ENCODE measurements at regions not wholly inside any gene's neighbourhood (a gene's known extent, or its start where the extent isn't known, plus 50 kb on each side); places are given as distances from the start of the nearest gene placed in this dataset.
"Not testable (repeated sequence)": the region's sequence is repeated elsewhere in the genome, so short reads cannot be mapped to it uniquely, and the experiment has no call there.

DNA sequence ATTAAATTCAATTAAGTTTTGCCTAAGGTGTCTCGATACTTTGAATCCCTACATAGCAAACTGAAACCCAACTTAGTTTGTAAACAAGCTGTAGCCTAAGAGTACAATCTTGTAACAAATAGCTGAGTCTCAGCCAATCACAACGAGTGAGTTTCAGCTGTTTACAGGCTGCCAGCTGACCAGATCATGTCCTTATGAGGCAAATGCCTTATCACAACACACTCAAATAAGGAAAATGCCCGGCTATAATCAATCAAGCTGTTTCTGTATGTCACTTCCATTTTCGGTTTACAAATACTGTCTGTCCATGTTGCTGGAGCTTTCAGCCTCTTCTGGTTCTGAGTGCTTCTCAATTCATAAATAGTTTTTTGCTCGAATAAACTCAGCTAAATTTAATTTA is 943.8 kb downstream of the SLC16A7 start:
- no peak for DNase-seq

DNA sequence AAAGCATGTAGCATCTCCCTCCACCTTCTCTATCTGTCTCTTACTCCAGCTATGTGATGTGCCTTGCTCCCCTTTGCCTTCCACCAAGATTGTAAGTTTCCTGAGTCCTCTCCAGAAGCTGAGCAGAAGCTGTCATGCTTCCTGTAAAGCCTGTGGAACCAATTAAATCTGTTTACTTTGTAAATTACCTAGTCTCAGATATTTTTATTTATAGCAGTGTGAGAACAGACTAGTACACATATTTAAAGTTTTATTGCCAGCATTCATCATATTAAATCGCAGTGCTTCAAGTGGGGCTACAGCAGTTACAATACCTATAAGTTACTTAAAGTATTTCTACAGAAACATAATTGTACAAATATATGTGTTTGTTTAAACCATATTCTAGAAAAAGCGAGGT is 973.1 kb downstream of the SLC16A7 start:
- no peak for DNase-seq

DNA sequence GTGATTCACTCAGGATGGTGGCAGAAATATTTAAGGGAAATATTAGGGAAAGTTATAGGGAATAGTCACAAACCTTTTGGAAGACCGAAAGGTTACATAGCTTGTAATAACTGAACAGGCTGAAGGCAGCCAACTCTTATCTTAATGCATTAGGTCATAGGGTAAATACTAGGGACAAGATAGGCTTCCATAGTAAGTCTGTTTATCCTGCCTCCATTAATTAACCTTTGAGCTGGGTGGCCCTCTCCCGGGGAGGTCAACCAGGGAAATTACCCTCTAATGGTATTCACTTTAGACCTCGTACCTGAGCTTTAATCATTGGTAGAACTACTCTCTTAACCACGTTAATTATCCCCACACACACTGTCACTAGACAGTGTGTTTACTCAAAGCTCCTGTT is 981.8 kb downstream of the SLC16A7 start:
- no peak for DNase-seq

DNA sequence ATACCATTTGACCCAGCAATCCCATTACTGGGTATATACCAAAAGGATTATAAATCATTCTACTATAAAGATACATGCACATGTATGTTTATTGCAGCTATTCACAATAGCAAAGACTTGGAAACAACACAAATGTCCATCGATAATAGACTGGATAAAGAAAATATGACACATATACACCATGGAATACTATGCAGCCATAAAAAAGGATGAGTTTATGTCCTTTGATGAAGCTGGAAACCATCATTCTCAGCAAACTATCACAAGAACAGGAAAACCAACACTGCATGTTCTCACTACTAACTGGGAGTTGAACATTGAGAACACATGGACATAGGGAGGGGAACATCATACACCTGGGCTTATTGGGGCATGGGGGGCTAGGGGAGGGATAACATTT is 991.8 kb downstream of the SLC16A7 start:
- not testable (repeated sequence) for DNase-seq

DNA sequence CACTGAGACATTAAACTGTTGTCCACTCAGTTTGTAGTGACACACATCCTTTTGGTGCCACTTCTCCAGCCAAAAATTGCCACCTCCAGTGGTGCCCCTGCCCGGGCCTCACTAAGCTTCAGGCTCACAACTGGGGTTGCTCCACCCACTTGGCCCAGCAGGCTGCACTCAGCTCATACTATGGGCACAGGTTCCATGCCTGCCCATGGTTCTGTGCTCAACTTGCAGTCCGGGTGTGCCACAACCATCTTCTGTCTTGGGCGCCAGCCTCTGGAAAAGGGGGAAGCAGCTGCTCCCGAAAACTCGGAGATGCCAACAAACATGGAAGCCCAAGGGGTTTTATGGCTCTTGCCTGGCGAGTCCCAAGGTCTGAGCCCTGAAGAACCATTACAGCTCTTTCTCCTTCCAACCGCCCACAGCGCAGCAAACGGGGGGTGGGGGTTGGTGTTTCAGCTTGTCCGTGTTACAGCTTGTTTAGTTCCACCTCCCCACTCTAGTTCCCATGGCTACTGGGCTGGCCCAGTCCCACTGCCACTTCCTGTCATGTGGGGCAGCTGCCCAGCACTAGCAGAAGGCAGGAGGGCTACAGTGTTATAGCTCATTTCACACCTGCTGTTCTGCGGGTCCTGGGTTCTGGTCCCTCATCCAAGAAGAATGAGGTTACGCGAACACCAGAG is 998.3 kb downstream of the SLC16A7 start:
- no peak for DNase-seq

DNA sequence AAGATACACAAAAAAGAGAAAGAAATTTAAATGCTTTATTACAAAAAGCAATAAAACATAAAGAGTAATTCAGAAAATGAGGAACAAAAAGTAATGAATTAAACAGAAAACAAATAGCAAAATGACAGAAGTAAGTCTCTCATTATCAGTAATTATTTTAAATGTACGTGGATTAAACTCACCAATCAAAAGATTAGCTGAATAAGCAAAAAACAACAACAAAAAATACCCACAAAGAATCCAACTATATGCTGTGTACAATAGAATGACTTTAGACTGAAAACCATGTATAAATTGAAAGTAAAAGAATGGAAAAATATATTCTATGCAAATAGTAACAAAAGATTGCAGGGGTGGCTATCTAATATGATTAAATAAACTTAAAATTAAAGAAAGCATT is 1006.8 kb downstream of the SLC16A7 start:
- no peak for DNase-seq

DNA sequence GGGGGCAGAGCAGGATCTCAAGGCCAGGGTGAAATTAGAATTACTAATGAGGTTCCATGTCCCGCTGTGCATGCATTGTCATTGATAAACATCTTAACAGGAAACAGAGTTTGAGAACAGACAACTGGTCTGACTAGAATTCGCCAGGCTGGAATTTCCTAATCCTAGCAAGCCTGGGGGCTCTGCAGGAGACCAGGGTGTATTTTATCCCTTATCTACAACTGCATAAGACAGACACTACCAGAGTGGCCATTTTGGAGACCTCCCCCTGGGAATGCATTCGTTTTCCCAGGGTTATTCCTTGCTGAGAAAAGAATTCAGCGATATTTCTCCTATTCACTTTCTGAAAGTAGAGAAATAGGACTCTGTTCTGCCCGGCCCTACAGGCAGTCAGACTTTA is 1007.6 kb downstream of the SLC16A7 start:
- not testable (repeated sequence) for DNase-seq

DNA sequence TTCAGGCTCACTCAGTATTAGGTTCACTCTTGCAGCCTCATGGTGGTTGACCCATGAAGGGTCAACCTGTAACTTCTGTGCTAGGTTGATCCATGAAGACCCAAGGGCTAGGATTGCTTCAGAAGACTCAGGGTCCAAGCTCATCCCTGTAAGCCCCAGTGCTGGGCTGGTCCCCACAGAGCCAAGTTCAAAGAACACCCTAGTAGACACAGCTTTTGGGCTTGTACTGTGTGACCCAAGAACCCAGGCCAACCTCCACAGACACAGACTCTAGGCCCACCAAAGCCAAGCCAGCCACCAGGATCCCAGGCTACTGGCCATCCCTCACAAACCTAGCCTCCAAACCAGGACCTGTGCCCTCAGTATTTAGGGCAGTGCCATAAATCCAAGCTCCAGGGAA is 1020.6 kb downstream of the SLC16A7 start:
- no peak for DNase-seq

DNA sequence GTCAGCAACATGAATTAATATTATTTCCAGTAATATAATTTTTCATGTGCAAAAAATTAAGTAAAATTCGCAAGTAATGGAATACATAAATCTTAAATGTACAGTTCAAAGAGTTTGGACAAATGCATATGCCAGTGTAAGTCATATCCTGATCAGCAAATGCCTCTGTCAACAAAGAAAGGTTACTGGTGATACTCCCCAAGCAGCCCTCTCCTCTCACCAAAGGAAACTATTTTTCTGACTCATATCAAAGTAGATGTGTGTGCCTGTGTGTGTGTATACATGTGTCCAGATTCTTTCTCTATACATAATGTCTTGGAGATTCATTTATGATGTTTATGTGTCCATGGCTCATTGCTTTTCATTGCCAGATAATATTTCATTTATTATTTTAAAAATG is 1035.0 kb downstream of the SLC16A7 start:
- DNase-seq = no peak

DNA sequence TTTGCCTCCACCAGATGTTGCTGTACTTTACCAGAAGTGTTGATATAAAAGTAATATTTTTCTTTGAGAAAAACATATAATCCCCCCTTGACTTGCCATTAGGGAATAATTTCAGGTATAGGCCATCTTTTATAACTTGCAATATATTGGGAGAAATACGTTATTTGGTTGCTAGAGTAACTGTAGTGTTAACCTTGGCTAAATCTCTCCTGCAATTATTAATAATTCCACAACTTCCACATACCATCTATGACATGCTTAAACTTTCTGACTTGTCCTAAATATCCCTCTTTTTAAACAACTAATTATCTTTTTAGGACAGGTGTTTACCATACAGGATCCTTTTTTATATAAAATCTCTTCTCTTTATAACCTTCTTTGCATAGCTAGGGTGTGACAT is 1048.2 kb downstream of the SLC16A7 start:
- DNase-seq = no peak

DNA sequence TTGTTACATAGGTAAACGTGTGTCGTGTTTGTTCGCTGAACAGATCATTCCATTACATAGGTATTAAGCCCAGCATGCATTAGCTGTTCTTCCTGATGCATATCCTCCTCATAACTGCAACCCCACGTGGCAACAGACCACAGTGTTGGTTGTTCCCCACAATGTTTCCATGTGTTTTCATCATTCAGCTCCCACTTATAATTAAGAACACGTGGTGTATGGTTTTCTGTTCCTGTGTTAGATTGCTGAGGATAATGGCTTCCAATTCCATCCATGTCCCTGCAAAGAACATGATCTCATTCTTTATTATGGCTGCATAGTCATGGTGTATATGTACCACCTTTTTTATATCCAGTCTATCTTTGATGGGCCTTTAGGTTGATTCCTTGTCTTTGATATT is 1071.1 kb downstream of the SLC16A7 start:
- no peak for DNase-seq

DNA sequence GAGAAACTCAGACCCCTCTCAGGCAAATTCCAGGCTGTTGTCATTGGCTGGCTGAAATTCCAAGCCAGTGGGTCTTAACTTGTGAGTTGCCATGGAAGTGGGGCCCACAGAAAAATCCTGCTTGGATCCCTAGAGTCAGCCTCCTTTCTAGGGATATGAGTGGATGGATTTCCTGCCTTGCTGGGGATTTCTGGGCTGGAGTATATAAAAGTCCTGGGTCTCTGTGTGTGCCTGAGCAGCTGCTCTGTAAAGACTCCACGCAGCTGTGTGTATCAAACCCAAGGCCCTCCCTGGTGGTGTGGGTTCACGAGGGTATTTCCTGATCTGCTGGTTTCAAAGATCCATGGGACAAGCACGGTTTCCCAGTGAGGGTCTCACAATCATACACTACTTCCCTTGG is 1077.1 kb downstream of the SLC16A7 start:
- no peak for DNase-seq

DNA sequence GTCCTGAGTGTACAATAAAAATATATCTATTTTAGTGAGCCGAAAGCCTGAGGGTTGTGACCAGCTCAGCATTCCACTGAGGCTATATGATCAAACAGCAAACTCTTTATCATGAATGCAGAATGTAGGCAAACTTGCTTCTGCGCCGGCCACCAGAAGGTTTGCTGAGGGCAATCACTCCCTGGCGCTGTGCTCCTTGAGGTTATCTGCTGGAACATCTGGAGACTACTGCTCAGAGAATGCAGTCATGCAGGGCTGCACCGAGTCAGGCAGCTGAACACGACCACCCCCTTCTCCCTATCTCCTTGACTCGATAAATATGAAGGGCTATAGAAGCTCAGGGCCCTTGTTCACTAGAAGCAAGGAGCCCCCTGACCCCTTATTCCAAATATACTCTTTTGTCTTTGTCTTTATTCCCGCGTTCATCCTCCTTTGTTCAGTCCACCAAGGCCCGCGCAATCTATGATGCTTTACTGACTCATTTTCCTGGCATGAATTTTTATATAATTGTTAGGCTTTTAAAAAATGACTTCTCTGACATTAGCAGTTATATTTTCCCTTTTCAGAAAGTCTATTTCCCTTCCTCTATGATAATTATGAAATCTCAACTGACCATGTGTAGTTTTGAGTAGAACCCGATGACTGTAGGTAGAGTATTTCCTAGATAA is 1089.3 kb downstream of the SLC16A7 start:
- DNase-seq = no peak

DNA sequence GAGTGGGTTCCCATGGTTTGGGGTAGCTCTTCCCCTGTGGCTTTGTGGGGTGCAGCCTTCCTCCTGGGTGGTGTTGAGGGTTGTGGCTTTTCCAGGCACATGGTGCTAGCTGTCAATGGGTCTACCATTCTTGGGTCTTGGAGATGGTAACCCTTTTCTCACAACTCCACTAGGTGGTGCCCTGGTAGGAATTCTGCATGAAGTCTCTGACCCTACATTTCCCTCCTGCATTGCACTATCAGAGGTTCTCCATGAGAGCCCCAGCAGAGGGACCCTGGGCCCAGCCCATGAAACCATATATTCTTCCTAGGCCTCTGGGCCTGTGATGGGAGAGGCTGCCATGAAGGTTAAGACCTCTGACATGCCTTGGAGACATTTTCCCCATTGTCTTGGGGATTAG is 1093.3 kb downstream of the SLC16A7 start:
- DNase-seq = no peak

DNA sequence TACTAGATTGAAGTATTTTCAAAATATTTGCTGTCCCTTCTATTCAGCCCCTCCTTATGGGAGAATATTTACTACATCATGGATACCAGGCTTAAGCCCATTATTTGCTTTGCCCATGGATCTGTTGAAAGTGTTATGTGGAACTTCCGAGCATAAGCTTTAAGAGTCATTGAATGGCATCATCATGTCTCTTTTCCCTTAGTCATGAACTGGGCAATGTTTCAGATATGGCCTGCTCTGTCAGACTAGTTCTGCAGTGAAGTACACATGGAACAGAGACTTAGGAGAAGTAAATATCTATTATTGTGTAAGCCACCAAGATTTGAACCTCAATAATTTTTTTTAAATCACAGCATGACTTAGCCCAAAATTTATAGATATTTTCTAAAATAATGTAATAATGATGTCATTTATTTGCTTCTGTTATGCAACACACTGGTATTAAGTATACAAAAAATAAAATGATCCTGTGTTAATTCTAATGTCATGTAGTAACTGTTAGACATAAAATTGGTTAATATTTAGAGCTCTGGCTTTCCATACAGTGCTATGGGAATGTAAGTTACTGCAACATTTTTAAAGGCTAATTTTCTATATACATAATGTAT is 1097.3 kb downstream of the SLC16A7 start:
- no peak for DNase-seq

DNA sequence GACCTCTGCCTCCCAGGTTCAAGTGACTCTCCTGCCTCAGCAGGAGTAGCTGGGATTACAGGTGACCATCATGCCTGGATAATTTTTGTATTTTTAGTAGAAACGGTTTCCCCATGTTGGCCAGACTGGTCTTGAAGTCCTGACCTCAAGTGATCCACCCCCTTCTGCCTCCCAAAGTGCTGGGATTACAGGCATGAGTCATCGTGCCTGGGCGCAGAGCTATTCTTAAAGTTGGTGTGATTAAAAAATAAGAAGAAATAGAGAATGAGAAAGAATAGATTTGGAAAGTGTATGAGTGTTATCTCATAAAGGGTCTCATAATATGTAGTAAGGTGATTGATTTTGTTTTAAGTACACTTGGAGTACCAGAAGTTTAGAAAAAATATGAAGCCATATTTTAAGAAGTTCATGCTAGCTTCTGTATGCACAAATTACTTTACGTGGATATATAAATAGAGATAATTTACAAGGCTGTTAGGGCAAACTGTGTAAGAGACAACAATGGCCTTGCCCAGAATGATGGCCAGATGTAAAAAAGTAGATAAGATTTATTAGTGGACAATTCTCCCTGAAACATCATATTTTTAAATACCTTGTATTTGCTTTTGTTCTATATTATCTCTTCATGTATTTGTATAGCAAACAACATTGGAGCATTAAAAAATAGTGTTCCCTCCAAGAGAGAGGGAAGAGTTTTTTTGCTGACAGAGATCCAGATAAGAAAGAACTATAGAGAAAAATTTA is 1108.5 kb downstream of the SLC16A7 start:
- no peak for DNase-seq

DNA sequence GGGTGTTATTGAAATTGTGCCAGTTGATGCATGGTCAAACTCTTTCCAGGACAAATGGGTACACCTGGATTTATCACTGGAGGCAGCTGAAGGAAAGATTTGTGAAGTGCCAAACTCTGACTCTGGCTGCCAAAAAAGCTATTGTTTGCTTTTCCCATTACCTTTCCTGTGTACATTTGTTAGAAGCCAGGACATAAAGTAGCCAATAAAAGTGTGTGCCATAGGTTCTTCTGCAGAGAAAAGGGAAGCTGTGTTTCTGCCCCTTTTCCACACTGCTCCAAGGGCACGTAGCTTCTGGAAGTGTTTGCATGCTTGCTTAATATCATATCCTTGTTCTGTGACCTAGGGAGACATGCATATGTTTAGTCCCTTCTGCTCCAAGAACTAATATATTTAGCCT is 1114.4 kb downstream of the SLC16A7 start:
- no peak for DNase-seq

DNA sequence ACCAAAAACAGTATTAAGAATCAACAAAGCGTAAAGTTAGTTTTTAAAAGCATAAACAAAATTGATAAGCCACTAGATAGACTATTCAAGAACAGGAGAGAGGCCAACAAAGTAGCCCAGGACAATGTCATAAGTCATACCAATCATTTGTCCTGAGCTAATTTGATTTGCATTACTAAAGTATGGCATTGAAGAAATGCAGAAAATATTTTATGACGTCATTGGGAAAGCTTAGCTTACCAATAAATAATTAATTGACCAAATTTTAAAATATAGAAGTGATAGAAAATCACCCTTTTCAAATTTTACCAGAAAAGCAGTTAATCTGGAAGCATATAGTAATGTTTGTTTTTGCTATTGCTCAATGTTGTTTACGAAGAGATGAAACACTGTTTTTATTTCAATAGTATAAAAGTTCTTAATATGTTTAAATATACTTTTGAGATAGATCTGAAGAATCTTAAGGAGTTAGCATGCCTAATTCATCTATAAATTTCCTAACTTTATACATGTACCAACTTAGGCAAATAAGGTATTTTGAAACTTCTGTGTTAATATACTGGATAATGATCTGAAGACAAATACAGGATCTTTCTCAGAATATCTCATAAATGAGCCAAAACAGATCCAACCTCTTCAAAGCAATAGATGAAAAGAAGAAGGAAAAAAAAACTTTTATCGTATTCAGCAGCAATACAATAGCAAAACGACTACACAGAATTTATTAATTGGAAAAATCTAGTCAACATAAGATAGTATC is 1118.5 kb downstream of the SLC16A7 start:
- no peak for DNase-seq

DNA sequence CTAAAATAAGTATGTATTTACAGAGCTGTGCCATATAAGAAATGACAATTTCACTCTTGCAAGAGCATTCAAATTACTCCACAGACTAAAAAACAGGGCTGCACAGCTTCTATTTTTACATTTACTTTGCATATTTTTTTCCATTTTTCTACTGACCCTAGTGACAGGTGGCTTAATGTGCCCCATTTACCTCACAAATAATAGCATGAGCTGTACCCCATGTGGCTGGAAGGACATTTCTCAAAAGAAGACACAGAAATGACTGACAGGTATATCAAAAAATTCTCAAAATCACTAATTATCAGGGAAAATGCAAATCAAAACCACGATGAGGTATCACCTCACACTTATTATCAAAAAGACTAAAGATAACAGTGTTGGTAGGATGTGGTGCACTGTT is 1128.6 kb downstream of the SLC16A7 start:
- DNase-seq = no peak

DNA sequence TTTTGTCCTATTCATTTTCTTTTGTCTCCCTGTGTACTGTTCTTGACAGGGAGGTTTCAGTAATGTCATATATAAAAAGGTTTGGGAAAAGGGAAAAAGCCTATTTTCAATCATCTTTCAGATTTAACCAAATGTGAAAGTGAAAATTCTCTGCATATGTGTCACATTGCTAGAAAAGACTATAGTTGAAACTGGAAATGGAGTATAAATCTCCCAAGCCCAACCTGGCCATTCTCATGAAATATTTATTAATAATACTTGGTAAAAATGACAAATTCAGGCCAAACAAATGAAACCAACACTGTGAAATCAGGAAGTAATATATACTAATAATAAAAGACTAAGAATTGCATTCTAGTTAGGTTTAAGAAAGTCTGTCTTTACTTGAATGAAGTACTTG is 1129.2 kb downstream of the SLC16A7 start:
- DNase-seq = no peak

DNA sequence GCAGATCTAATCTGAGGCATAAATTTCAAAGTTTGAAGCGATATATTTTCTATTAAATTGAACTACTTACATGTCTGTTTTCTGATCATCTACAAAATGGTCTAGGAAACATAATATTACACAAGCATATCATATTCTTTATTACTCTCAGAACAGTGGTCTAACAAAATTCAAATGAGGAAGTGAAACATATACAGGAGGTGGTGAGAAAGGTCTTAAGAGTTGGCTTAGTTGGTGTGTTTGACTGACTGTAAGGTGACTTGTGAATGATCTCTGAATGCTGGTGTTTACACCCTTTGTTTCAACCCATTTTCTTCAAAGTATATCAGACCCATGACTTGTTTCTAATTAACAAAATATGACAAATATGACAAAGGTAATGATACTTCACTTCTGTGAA is 1156.8 kb downstream of the SLC16A7 start:
- DNase-seq = no peak

DNA sequence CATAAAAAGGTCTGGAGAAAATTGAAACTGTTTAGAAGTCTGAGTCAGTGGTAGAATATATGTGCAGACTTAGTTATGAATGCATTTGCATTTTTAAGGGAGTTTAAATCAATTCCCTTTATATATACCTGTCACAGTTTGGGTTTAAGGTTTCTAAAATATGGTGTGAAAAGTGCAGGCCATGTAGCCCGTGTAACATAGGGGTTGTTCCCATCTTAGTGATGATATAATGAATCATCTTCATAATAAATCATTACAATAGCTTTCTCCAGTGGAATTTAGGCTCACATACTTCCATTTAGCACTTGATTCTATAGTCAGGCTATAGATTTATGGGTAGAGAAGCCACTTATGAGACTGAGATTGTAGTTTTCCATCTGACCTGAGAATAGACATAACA is 1162.4 kb downstream of the SLC16A7 start:
- DNase-seq = no peak

DNA sequence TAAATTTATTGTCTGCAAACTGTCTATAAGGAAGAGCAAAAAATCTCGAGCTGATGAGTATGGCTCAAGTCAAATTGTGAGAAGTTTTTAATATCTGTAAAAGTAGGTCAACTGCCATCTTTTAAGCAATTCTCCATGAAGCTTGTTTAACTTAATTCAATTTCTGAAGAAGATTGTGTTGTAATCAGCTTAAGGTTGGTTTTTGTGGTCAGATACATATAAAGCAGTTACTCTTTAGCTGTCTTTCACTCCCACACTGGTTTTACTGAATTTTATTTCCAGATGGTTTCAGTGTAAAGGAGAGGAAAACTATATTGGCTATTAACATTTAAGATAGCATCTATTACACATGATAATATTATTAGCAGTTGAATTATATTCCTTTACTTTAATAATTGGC is 1165.1 kb downstream of the SLC16A7 start:
- DNase-seq = no peak

Measured in NCI-H510A treated with DMSO at 0.1 percent for 48 hours (cell line).